AG20443 (cell line): ENCODE measurements at regions not wholly inside any gene's neighbourhood (a gene's known extent, or its start where the extent isn't known, plus 50 kb on each side); places are given as distances from the start of the nearest gene placed in this dataset.
"Not testable (repeated sequence)": the region's sequence is repeated elsewhere in the genome, so short reads cannot be mapped to it uniquely, and the experiment has no call there.

Experiments
- DNase-seq: peaks from one replicate; pipeline ENCODE4 v3.0.0; 2012; ENCODE audit warnings: low spot score, mixed read lengths

GRCh38 chr11:81420668-81421250 is 1312.9 kb downstream of the FAM181B start:
- no peak for DNase-seq

DNA sequence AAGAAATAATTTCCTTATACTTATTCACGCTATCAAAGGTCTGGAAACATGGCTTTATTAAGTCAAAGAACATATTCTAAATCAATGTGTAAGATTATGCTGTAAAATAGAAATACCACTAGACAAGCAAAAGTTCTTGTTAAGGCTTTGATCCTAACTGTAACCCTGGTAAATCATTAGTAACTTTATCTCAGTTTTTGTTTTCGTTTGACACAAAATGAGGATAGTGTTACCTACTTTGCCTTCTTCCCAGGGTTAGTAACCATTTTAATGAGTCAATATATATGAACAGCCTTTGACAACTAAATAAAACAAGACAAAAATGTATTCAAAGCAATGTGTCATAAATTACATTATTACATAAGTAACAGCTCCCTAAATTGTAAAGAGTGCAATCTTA is 1336.3 kb downstream of the FAM181B start:
- no peak for DNase-seq

GRCh38 chr11:81394311-81394710 is 1339.4 kb downstream of the FAM181B start:
- DNase-seq = no peak

- no peak for DNase-seq
These were observed 1345.3 kb downstream of the FAM181B start for GRCh38 chr11:81388326-81388725.

DNA sequence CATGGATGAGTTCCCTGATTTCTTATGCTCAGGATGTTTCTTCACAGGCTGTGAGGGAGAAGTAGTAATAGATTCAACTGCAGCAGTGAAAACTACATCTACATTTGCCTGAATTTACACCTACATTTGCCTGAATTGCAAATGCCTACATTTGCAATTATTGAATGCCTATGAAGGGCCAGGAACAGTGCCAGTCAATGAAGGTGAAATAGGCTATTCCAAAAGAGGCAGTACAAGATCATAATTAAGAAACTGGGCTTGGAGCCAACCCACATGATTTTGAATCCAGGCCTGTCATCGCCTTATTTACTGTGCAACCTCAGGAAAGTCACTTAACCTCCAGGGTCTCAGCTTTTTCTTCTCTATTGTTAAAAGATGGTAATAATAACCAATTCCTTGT is 1353.3 kb downstream of the FAM181B start:
- DNase-seq = no peak

- DNase-seq = no peak
These were observed 1356.2 kb downstream of the FAM181B start for GRCh38 chr11:81377418-81377817.

GRCh38 chr11:81373986-81374385 is 1359.7 kb downstream of the FAM181B start:
- no peak for DNase-seq

DNA sequence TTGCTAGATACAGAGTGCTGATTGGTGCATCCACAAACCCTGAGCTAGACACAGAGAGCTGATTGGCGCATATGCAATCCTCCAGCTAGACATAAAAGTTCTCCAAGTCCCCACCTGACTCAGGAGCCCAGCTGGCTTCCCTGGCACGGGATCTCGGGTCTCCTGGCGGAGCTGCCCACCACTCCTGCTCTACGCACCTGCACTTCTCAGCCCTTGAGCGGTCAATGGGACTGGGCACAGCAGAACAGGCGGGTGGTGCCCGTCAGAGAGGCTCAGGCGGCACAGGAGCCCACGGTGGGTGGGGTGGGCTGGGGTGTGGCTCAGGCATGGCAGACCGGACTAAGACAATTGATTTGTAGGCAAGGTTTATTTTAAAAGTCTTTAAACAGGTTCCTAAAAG is 1365.5 kb downstream of the FAM181B start:
- no peak for DNase-seq

DNA sequence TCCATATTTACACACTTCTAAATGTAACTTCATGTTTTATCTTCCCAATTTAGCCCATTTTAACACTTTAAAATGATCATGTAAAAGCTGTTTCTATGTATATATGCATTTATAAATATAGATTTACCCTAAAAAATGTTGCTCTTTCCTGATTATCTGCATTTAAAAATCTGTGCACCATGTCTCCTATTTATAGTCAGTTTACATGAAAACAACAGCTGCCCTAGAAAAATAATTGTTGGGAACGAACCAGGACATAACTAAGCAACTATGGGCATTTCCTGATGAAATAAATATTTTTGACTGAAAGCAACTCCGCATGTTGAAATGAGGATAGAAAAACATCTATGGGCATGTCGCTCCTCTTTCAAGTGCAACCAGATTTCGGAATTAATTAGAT is 1368.2 kb downstream of the FAM181B start:
- DNase-seq = no peak

GRCh38 chr11:81359476-81359875 is 1374.2 kb downstream of the FAM181B start:
- no peak for DNase-seq

- DNase-seq = no peak
These were observed 1388.1 kb downstream of the FAM181B start for GRCh38 chr11:81345609-81346008.

- no peak for DNase-seq
These were observed 1390.7 kb downstream of the FAM181B start for GRCh38 chr11:81342966-81343365.

- DNase-seq = no peak
These were observed 1393.4 kb downstream of the FAM181B start for GRCh38 chr11:81340225-81340624.

DNA sequence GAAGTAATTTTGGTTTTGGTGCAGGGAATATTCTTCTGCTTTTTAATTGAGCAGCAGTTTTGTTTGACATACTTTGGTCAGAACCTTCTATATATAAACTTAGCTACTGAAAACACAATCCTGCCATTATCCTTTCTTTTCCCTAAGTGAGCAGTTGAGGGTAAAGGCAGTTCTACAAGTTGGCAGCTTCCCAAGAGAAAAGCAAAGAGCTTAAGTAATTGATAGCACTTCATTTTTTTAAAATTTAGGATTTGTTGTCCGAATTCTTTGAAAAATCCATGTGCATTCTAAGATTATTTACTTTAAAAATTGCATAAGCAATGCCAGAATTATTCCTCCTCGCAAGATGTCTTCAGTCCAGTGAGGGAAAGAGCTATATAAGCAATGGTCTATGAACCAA is 1394.1 kb downstream of the FAM181B start:
- no peak for DNase-seq

GRCh38 chr11:81337756-81338155 is 1395.9 kb downstream of the FAM181B start:
- no peak for DNase-seq

GRCh38 chr11:81332276-81332675 is 1401.4 kb downstream of the FAM181B start:
- no peak for DNase-seq

GRCh38 chr11:81331611-81332235 is 1401.9 kb downstream of the FAM181B start:
- DNase-seq = no peak

DNA sequence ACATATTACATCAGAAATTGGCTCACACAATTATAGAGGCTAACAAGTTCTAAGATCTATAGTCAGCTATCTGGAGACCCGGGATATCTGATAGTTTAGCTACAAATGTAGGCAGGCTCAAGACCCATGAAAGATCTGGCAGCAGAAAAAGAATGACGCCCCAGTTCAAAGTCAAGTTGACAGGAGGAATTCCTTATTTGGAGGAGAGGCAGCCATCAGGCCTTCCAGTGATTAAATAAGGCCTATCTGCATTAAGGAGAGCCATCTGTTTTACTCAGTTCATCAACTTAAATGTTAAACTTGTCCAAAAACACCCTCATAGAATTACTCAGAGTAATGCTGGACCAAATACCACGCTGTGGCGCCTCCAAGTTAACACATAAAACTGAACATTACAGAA is 1402.6 kb downstream of the FAM181B start:
- no peak for DNase-seq

DNA sequence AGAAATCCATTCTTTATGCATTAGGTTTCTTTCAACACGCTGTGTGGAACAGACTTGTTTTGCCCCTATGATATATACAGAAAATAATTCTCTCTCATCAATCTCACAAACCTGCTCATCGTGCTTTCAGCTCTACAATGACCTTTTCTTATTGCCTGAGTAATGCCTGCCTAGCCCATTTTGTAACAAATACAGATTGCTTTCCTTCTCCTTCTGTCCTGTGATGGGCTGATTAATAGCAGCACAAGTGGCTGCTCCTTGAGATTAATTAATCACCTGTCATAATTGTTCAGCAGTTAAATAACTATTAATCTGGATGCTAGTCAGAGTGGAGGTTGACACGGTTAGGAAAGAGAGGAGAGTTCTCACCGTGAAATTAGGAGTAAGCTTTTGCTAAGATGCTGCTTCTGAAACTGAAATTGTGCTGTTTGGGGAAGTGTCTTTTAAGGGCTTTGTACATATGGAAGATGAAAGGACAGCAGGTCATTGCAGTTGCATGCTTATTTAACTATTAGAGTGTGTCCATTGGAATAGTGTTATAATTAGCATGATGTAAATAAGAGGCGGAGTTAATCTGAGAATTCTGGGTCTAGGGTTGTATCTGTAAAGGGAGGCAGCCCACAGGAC is 1430.5 kb downstream of the FAM181B start:
- no peak for DNase-seq

DNA sequence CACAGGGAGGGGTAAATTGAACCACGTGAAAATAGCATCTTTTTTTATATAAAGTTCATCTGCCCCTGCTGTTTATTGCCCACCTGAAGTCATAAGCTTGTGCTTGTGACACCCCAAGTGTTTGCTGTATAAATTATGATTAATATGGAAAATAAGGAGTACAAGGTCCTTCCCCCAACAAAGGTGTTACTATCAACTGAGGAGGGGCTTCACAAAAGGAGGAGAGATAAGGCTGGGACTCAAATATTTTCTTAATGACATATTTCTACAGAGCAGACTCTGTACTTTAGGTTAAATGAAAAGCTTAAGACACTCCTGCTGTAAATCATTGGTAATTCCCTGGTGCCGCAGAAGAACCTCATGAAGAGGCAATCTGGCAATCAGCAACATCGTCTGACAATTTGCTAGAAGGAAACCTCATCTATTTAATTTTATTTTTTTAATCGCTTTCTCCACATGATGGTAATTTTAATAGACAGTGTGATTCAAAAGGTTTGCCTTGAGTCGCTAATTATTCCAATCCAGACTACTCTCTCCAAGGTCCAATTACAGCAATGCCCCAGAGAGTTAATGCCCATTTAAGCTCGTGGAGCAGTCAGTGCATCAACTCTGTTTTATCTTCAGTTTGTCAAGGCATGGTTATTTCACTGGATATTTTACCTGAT is 1432.4 kb downstream of the FAM181B start:
- no peak for DNase-seq

- DNase-seq = no peak
These were observed 1446.7 kb downstream of the FAM181B start for GRCh38 chr11:81286959-81287358.

DNA sequence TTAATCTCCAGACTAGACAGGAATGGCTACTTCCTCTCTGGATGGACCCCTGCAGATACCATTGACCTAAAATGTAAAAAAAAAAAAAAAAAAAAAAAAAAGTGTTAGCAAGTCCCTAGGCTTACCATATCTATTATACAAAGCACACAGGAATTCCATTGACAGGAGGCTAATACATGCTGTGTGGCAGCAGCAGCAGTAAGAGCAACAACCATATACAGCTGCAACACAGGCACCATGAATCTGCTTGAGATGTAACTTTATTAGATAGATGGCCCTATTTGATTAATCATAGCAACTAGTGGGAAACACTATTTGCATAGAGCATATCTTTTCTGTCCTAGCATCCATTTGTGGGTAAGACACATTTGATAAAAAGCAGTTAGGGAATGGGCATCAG is 1447.1 kb downstream of the FAM181B start:
- DNase-seq = no peak

- not testable (repeated sequence) for DNase-seq
These were observed 1453.4 kb downstream of the FAM181B start for GRCh38 chr11:81280228-81280627.
